Inflammatory macrophage treated with lipopolysaccharide for 4 hours (primary cell): ENCODE measurements at regions not wholly inside any gene's neighbourhood (a gene's known extent, or its start where the extent isn't known, plus 50 kb on each side); places are given as distances from the start of the nearest gene placed in this dataset.

Experiments used
- DNase-seq: peaks from one replicate; pipeline ENCODE4 v3.0.0-alpha.2; 2020

DNA sequence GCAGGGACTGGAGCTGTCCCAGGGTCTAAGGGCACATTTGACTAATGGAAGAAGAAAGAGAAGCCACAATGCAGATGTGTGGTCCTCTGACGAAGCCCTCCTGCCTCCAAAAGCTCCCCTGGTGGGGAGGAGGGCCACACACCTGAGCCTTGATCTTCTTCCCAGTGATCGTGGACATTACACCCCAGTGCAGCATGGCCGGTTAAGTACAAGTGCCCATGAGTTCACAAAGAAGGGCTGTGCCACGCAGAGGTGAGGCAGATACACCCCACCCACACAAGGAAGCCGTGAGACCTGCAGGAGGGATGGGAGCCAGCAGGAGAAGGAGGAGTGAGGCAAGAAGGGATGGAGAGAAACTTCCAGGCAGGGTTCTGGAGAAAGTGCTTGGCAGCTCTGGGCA is 199.0 kb upstream of the MVB12B start:
- DNase-seq: no peak

DNA sequence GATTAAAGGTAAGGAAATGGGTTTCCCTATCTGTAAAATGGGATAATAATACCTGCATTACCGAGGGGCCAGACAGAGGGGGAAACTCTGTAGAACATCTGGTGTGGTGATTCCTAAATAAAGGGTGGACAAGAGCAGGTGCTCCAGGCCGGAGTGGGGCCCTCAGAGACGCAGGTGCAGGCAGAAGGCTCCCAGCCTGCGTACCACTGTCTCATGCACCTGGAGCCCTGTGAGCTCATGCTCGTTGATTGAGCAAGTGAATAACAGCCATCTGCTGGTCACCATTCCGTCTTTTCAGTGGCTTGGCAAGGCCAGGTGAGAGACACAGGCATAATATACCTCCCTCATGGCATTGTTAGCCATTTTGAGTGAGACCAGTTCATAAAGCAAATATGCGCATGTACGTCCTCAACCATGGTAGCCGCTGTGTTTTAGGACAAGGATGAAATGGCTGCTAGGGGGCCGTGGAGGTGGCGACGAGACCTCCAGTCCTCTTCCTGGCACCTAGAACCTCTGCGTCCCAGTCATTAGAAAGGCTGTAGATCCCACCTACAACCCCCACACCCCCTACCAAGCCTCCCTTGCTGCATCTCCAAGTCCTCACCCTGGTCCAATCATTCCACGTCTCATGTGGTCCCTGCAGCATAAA is 198.0 kb upstream of the MVB12B start:
- DNase-seq: no peak

DNA sequence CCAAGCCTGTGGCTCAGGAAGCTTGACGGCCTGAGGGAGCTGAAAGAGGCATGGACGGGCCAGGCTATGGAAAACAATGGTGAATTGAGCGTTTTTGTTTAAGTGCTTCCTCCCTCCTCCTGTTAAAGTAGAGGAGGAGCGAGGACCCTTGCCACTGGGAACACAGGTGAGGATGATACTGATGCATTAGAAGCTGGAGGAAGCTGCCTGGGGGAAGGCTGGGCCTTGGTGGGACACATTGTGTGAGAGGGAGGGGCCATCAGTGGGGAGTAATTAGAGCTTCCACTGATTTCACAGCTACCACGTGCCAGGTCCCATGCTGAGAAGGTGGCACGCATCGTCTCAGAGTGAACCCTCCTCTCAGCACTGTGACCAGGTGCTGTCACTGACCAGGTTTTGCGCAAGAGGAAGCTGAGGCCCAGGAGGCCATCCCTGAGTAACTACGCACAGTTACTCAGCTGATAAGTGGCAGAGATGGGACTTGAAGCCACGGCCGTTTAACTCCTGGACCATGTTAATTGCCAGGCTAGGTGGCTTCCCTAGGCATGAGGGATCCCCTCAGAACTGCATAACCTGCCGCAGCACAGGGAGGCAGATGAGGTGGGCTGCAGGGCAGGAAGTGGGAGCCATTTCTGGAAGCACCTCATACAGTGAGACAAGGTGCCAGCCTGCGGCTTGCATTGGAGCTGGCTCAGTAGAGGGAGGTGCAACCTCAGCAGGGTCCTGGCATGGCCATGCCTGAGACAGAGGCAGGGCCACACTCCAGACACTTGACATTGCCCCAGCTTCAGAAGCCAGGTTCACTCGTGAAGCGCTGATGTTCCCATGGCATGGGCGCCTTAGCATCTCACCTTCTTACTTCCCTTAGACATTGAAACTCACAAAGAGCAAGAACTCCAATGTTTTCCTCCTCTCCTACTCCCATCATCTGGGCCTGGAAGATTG is 195.3 kb upstream of the MVB12B start:
- no peak for DNase-seq

DNA sequence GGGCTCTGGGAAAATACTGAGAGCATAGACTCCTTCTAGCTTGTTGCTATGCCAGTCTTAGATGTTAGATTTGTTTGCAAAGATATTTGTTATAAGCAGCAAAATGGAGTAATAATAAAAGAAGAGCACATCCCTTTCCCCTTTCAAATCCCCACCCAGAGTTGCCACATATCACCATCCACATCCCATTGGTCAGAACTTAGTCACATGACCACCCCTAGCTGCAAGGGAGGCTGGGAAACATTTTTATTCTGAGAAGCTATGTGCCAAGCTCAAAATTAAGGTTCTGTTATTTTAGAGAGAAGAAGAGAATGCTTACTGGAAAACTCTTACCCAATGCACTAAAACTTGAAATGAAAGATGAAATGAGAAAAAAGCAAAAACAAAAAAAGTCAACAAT is 193.9 kb upstream of the MVB12B start:
- DNase-seq: no peak

GRCh38 chr9:126144196-126144595 is 182.4 kb upstream of the MVB12B start:
- no peak for DNase-seq

- no peak for DNase-seq
These were observed 181.8 kb upstream of the MVB12B start for GRCh38 chr9:126144603-126145456.

DNA sequence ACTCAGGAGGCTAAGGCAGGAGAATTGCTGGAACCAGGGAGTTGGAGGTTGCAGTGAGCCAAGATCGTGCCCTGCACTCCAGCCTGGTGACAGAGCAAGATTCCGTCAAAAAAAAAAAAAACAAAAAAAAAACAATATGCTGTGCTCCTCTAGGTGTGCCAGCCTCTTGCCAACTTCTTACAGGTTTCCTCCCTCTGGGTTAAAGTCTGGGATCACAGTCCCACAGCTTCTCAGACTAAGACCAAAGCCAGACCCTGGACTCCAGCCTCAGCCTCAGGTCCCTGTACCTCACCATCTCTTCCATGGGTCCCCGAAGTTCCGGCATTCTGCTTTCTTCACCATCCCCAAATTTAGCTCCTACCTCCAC is 180.8 kb upstream of the MVB12B start:
- no peak for DNase-seq

DNA sequence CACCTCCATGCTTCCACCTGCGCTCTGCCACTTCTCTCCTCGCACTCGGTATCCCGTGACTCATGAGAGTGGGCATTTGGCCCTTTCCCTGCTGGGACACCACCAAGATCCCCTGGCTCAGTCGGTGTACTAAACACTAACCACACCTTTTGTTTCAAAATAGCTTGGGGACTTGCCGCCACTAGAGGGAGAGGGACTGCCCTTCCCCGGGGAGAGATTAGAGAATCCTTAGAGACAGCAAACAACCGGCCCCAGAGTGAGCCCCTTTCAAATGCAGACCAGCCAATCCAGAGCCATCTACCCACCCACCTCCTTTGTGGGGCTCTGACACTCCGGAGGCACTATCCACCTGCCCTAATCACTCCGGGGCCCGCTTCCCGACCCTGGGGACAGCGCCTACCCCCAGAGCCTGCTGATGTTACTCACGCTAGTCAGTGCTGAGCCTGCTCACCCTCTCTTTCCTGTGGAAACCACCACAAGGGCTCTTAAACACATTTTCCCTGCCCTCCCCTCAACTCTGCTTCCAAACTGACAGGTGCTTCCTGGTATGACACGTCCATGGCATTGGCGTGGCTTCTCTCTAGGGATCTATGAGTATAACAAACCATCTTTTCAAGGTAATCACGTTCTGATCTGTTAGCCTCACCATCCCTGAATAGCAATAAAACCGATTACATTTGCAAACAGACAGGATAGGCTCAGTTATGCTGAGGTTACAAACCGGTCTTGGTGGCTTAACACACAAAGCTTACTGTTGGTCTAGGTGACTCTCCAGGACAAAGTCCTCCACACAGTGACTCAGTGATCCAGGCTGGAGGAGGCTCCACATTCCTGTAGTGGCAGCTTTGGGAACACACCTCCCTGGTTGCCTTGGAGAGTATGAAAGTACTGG is 180.1 kb upstream of the MVB12B start:
- no peak for DNase-seq

DNA sequence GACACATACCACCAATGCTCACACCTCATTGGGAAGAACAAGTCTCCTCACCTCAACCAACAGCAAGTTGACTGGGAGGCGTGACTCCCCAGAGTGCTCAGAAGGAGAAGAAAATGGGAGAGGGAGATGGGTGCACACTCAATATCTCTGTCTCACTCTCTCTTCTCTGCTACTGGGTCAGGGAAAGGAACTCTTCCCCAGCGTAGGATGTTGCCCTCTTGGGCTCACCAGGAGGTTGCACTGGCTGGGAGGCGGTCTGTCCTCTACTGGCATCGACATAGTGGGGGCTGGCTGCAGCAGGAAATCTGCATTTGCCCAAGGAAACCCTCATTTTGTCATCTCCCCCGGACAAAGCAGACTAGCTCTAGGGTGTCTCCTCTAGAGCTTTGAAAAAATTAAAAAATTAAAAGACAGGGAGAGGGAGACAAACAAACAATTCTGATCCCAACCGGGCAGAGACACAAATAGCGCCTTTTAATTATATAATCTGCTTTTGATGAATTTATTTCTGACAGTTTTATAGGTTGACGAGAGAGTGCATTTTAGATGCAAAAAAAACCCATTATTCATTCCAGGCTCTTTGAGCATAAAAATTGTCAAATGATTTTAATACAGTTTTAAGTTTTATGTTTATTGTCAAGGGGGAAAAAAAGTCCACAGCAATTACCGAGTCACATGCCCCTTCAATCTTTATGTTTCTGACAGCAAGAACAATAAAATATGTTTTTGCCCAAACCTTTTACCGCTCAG is 179.3 kb upstream of the MVB12B start:
- DNase-seq: no peak

DNA sequence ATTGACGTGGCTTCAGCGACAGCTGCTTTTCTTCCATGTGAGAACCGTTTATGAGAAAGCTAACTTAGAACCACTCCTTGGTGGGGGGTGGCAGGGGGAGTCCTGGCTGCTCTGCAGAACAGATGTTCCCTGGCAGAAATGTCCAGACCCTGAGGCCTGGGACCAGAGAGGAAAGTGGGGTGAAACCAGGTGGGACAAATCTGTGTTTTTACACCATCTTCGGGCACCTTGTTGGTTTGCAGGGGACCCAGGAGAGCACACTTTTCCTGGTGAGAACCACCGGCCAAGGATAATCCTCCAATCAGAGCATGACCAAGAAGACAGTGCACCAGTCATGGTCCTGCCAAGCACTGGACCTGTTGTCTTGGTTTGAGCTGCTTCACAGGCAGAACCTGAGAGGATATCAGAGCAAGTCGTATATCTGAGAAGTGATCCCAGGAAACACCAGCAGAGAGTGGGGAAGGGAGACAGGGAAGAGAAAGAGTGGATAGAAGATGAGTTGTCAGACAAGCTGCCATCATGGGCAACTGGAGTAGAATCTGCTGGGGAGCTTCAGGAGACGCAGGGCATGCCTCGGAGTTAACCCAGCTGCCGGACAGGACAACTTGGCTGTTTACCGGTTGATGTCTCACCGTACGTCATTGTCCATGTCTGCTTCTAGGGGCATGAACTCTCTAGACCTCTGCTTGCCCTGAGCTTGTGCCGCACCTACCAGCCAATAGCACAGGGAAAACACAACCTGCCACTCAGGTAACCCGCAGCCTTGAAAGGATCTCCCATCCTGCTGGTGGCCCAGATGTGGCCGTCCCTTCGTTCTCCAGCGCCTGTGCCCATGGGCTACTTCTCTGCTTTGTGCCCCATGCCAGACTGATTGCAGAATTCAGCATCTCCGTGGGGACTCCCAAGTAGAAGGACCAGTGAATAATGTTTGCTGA is 178.4 kb upstream of the MVB12B start:
- DNase-seq: no peak

DNA sequence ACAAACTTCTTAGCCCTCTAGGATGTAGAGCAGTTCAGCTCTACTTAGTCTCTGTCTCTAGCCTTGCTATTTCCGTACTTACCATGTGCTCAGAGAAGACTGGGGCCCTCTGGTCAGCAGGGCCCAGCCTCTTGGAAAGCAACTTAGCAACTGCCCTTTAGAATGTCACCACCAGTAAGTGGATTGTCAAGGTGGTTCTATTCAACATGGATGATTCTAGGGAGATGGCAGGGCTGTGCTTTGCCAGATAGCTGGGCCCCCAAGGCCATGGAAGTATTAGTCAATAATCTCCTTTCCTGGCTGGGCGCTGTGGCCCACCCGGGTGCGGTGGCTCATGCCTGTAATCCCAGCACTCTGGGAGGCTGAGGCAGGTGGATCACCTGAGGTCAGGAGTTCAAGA is 177.6 kb upstream of the MVB12B start:
- DNase-seq: no peak

- DNase-seq: no peak
These were observed 177.0 kb upstream of the MVB12B start for GRCh38 chr9:126149661-126150060.

- DNase-seq: no peak
These were observed 176.1 kb upstream of the MVB12B start for GRCh38 chr9:126150411-126151030.

GRCh38 chr9:126151031-126151685 is 175.5 kb upstream of the MVB12B start:
- DNase-seq: no peak

DNA sequence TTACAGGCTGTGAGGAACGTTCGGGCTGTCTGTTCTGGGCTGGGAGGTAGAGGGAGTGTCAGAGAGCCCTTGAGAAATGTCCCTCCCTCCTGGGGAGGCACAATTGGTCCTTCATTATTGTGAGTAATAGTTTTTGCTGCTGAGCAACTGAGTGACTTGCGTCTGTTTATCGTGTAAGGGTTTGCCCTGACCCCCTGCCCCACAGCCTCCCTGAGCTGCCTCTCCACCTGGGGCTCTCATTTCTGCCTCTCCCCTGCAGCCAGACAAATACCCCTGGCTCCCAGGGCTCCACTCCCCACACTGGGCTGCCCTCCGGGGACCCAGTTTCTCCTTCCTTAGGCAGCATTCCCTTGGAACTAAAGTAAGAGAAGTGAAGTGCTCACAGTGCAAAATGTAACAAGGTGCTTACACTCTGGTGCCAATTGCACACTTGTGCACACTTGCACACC is 174.9 kb upstream of the MVB12B start:
- DNase-seq: no peak

DNA sequence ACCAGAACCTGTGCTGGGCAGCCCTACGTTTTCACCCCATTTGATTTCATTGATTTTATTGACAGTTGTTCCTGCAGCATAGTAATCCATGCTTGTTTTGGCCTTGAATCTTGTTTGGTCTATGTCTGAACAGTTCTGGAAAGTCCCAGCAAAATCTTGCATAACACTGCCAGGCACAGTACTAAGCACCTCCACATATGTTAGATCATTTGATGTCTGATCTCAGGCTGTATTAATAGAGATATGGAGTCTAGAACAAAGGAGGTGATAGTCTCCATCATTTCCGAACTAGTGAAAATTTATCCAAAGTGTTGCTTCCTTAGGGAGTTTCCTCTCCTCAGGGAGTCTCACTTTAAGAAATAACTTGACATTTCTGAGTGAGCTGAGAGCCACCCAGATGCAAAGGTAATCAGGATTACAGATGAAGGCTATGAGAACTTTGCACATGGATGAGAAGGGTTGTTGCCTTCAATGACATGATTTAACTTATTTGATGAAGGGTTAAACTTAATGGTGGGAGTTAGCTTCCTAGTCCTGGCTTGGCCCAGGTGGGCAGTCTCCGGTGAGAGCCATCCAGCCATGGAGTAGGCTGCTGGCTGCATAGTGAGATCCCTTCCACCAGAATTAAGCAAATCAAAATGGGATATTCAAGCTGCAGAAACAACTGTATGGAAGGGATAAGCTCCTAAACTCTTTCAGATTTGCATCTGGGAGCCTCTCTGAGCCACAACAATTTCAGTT is 173.8 kb upstream of the MVB12B start:
- no peak for DNase-seq

DNA sequence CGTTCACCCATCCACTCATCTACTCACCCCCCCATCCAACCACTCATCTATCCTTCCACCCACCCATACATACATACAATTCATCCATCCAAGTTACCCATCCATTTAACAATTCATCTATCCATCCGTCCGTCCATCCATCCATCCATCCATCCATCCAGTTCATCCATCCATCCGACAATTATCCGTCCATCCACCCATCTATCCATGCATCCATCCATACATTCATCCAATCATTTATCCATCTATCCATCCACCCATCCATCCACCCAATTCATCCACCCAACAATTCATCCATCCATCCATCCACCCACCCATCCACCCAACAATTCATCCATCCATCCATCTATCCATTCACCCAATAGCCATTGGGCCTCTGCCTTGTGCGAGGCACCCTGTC is 173.2 kb upstream of the MVB12B start:
- DNase-seq: no peak

- DNase-seq: no peak
These were observed 172.3 kb upstream of the MVB12B start for GRCh38 chr9:126154182-126154827.
